HG03139 (cell line): ENCODE measurements at regions not wholly inside any gene's neighbourhood (a gene's known extent, or its start where the extent isn't known, plus 50 kb on each side); places are given as distances from the start of the nearest gene placed in this dataset.
"Not testable (repeated sequence)": the region's sequence is repeated elsewhere in the genome, so short reads cannot be mapped to it uniquely, and the experiment has no call there.

Experiments used
- ATAC-seq: cut with Tn5 transposase; IDR thresholded peaks from one replicate; pipeline ENCODE4 v1.9.1; 2021; ENCODE audit not compliant: unreplicated experiment

DNA sequence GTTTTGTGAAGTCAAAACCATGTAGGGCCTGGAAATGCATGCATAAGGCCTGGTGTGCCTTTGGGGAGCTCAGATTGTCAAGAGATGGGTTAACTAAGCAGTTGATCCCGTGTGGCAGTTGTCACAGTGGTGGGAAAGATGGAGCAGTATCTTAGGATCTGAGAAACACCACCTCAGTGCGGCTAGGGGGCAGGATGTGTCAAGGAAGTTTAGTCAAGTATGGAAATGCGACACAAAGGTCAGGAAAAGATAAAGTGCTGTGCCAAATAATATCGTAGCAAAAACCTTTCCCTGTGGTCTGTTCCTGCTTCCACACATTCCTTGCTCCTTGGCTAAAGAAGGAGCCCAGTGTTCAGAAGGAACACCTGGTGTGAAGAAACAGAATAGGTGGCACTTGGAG is 396.4 kb downstream of the EDEM1 start:
- no peak for ATAC-seq

DNA sequence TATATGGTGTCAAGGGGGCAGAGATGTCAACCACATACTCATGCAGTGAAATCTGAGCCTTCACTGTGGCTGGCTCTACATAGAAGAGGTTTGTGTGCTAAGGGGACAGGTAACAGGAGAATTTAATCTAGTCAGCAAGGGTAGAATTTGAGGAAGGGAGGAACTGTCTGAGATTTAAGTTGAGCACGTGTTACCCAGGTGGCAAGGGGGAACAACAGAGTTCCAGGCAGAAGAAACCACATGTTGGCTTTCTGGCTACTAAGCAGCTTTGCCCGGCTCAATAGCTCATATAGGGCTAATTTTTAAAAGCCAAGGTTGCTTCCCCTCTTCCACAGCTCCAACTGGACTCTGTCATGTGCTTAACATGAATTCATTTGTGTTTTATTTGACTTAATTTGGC is 397.6 kb downstream of the EDEM1 start:
- ATAC-seq, result no peak

DNA sequence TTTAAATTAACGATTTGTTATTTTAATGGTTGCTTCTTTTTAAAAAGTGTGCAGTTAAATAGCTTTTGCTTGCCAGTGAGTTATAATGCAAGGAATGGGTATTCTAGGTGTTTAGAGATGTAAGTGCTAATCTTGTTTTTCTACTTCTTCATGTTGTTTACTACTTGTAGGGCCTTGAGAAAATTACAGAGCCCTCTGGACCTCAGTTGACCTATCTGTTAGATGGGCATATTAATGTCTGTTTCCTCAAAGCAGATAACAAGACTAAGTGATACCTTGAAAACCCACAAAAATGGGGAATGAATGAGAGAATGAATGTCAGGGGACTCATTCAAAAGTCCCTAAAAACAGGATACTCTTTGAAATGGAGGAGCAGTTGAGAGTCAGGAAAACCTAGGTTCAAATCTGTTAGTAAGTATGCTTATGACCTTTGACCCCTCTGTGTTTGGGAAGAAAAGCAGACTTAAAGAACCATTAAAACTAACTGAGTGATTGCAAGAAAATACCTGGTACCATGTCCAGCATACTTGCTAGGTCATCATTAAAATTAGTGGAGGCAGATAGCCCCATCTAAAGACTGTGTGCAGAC is 419.5 kb downstream of the EDEM1 start:
- no peak for ATAC-seq

DNA sequence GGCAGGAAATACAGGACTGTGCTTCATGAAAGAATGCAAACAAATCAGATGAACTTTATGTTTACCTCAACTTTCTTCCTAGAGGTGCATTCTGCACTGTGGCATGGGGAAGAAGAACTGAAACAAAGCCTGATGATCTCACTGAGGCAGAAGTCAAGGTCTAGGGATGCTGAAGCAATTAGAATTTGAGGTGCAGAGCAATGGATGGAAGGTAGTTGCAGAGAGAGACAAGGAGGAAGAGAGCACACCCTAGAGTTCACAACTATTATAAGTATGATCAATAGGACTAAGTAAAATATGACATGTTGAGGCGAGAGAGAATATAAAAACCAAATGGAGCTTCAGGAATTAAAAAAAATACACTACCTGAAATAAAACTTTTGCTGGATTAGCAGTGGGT is 420.1 kb downstream of the EDEM1 start:
- peak; percentile 67 for ATAC-seq

DNA sequence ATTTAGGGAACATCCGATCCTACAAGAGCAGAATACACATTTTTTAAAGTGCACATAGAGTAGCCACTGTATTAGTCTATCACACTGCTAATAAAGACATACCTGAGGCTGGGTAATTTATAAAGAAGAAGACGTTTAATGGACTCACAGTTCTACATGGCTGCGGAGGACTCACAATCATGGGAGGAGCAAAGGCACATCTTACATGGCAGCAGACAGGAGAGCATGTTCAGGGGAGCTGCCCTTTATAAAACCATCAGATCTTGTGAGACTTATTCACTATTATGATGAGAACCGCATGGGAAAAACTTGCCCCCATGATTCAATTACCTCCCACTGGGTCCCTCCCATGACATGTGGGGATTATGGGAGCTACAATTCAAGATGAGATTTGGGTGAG is 421.5 kb downstream of the EDEM1 start:
- ATAC-seq, result not testable (repeated sequence)

DNA sequence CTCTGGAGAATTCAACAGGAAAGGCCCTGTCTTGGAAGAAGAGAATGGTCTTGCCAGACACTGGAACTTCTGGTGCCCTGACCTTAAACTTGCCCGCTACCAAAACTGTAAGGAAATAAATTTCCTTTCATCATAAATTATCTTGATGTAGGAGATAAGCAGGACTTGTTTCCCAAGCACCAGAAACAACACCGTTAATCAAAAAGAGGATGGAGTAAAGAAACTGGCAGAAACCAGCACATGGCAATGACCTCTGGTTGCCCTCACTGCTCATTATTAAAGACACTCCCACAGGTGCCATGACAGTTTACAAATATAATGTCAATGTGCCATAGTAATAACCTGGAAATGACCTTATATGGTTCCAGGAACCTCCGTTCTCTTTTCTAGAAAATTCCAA is 426.1 kb downstream of the EDEM1 start:
- no peak for ATAC-seq

DNA sequence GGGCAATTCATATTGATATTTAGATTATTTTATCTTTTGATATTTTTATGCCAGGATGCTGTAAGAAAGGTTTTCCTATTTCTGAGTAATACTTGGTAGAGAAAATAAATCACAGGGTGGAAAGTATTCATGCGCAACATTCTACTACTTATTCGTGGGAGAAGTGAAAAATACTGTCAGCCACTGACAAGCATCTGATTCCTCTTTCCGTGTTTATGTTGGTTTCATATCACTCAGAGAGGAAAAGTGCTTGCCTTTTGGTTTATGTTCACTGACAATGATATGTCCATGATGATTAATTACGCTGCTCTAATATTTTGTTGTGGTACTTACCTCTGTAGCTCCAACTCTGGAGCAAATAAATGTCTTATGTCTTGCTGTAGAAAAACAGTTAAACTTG is 429.4 kb downstream of the EDEM1 start:
- no peak for ATAC-seq

DNA sequence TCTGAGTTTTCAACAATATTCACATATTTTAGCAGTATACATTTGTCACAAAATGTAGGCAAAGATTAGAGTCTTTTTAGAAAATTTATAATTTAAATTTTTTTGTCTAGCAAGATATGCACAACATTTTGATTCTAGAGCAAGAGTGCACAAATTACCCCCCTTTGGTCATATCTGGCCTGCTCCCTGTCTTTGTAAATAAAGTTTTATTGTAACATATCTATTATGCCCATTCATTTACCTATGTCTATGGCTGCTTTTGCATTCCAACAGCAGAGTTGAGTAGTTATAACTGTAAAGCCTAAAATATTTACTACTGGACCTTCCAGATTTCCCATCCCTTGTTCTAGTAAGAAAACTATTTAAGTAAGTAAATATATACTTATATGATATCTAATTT is 430.7 kb downstream of the EDEM1 start:
- no peak for ATAC-seq

DNA sequence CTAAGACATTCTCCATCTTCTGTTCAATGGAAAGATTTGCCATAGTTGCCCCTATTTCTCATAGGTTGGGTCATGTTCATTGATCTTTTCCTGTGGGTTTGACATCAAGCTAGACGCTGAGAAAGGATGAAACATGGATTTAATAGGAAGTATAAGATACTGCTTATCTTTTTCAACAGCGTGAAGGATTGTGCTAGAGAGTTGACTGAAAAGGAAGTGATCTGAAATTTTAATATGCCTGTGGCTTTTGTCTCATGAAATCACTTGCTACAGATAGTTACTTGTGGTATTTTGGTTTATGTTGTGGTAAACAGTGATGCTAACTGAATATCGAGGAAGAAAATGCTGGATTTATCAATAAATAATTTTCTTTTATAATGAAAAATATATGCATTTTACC is 442.9 kb downstream of the EDEM1 start:
- ATAC-seq, result no peak

DNA sequence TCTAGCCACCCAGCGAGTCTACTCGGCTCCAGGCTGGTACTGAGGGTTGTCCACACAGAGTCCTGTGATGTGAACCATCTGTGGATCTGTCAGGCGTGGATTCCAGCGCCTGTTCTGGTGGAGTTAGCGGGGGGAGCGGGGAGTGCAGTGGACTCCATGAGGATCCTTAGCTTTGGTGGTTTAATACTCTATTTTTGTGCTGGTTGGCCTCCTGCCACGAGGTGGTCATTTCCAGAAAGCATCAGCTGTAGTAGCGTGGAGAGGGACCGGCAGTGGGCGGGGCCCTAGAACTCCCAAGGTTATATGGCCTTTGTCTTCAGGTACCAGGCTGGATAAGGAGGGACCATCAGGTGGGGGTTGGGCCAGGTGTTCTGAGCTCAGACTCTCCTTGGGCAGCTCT is 446.5 kb downstream of the EDEM1 start:
- no peak for ATAC-seq

DNA sequence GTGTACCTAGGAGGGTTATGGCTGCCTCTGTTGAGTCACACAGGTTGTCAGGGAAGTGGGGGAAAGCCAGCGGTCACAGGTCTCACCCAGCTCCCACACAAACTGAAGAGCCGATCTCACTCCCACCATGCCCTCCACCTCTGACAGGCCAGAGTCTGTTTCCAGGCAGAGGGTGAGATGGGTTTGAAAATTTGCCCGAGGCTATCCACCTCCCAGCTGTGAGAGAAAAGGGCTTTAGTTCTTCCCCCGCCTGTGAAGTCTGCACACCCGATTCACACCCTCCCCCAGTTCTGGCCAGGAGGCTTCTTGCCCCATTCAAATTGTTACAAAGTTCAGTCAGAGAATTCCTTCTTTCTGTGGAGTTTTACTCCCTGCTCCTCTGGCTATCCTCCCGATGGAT is 446.9 kb downstream of the EDEM1 start:
- no peak for ATAC-seq

DNA sequence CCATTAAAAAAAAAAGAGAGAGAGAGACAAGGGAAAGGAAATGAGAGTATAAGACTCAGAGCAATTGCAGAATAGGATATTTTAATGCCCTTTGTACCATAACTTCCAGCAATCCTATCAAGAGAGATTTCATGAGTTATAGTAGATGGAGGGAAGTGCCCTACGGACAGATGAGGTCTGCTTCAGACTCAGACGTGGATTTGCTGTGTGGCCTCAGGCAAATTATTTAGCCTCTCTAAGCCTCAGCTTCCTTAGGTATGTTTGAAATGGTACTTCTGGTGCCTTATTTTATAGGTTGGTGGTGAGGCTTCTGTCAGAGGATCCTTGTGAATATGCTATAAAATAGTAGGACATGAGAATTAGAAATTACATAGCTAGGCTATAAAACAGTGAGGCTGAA is 448.2 kb downstream of the EDEM1 start:
- ATAC-seq, result no peak

DNA sequence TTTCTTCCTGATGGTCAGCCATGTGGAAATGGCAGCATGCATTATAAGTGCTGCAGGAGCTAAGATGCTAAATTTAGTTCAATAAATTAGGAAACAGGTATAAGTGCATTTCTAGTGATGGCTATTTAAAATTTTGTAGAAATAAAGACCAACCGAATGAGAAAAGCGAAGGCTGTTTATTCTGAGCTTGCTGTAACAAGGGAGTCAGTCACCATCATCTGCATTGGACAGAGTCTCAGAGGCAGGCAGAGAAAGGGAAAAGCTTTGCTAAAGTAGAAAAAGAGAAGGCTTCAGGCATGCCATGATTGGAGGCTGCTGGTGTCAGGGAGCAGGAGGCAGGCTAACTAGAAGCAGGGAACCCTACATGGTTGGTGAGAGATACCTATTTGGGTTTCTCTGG is 451.0 kb downstream of the EDEM1 start:
- no peak for ATAC-seq

DNA sequence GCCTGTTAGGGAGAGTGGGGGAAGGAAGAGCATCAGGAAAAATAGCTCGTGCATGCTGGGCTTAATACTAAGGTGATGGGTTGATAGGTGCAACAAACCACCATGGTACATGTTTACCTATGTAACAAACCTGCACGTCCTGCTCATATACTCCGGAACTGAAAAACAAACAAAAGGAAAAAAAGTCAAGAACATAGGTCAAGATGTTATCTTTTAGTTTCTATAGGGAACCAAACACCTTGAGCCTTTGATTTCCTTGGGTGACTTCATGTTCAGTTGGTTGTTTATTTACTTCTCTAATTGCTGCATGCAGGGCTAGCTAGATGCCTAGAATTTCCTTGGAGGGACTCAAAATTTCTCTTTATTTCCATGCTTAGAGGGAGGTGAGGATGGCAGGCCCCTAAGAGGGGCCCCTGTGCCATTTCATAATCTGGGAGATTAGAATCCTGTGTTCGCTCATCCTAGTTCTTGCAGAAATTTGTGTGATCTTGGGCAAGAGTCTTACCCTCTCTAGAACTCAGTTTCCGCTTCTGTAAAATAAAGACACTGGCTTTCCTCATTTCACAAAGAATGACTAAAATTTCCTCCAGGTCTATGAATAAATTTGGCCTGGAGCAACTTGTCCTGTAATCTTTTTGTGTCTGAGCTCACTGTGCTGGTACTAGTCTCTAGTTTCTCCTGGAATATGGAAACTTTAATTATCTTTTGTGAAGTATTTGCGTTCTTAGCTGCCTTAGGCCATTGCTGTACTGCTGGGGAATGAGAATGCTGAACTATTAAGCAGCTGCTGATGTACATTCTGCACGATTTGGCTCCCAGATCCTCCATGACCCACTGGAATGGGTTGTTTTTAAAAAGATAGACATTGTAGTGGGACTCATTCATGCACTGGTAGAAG is 457.5 kb downstream of the EDEM1 start:
- no peak for ATAC-seq

DNA sequence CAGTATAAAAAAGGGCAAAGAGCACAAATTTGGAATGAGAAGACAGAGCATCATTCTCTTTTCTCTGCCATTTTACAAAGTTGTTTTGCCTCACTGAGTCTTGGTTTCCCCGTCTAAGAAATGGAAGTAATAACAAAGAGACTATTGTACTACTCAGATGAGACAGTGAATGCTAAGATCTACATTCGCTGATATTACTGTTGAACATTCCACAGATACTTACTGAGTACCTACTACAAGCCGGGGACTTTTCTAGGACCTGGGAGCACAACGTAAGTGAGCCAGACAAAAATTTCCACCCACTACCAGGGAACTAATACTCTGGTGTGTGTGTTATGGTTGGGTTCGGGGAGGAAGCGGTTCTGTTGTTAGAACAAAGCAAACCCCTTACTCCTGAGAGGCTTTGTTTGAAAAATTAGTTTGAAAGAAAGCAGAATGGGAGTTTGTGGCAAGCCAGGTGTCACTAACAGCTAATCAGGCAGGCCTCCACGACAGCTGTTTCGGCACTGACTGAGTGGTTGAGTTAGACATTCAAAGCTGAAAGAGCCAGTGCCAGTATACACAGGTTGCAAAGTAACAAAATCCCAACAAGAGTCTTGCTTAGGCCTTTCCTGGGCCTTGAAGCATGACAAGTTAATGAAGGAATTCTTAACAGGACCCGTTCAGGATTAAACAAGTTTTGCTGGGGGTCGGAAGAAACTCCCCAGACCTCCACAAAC is 458.3 kb downstream of the EDEM1 start:
- no peak for ATAC-seq

DNA sequence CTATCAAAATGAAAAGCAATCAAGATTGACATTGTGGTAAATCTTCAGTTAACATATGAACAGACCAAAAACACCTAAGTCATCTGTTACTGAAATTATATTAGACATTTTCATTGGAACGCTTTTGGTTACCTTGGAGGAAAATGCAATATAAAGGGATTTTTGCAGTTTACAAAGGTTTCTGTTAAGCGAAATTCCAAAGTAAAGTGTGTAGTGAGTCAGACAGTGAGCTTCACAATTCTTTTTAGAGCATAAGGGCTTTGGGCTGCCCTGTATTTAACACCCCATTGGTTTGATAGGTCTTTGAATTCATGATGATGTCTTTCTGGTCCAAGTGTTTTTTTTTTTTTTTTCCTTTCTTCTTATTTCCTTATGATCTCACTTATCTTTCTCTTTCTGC is 462.8 kb downstream of the EDEM1 start:
- ATAC-seq, result no peak

DNA sequence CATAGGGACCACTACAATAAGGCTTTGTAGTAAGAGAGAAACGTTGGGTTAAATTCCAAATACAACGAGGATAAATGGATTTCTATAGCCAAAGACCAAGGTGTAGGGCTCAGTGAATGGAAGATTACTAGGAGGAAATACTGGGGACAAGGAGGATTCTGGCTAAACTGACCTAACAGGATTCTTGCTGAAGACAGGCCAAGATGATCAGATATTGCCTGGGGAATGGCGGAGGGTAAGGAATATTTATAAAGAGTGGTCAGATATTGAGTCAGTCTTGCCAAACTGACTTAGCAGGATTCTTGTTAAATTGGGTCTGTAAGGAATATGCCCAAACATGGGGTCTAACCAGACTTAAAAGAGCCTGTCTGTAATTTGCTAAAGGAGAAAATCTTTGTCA is 463.8 kb downstream of the EDEM1 start:
- ATAC-seq, result no peak

DNA sequence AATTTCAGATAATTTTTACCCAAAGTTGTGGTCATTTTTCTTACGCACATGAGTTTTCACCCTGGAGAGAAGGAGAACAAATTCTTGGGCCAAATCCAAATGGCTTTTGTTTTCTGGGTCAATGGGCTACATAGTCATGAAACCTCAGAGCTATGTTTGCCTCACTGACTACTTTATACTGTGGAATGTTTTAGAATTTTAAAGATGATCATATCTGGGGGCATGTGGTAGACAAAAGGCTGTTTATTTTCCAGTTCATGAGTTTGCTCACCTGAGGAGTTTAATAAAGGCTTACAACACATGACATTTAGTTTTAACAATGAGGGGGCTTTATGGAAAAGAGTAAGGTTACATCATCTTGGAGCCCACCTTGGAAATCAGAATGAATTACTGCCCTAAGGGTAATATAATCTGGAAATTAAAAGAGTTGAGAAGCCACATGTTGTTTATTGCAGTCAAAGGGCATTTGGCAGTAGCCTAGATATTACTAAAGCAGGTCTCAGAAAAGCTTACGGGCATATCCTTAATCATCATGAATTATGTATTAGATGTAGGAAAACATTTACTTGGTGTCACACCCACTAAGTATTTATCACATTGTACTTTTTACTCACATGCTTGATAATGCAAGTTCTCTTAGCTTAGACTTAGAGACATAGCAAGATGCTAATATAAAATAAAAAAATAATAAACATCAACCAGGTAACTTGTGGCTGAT is 466.1 kb downstream of the EDEM1 start:
- no peak for ATAC-seq

DNA sequence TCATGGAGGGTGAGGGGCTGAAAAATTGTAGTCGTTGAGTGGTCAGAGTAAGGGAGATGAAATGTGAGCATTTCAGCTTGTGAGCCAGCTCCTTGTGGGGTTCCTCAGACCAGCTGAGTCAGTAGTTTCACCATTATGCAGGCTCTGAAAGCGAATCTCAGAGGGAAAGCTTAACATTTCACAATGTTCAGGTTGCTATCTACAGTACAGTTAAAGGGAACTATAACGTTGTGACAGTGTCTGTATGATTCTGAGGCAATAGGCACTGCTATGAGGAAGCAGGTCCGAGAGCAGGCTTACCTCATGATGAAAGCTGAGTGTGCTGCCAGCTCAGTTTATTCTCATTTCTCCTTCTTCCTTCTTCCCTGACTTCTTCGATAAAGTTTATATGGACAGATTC is 469.6 kb downstream of the EDEM1 start:
- ATAC-seq, result no peak

DNA sequence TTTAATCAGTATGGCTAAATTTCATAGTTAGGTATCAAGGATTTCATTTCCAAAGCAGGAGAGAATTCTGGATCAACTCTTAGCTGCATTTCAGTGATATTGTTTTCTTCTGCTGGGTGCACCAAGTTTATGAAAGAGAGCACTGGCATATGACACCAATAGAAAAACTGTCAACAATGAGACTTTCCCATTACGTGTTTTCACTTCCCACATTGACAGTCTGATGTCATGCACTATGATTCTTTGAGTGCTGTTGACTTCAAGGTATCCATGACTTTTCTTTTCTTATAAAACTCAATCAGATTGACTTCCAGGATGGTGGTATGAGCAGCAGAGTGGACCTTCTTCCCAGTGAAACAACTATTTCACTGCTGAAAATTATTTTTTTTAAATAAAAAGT is 476.1 kb downstream of the EDEM1 start:
- no peak for ATAC-seq

DNA sequence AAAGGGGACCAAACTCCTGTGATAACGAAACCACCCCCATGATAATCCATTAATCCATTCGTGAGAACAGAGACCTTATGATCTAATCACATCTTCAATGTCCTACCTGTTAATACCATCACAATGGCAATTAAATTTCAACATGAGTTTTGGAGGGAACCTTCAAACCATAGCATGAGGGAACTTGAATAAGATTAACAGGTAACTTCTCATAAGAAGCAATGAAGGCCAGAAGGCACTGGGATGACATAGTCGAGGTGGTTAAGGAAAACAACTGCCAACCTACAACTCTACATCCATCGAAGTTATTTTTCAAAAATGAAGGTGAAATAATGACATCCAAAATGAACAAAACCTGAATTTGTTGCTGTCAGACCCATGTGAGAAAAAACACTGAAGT is 478.9 kb downstream of the EDEM1 start:
- ATAC-seq, result no peak

DNA sequence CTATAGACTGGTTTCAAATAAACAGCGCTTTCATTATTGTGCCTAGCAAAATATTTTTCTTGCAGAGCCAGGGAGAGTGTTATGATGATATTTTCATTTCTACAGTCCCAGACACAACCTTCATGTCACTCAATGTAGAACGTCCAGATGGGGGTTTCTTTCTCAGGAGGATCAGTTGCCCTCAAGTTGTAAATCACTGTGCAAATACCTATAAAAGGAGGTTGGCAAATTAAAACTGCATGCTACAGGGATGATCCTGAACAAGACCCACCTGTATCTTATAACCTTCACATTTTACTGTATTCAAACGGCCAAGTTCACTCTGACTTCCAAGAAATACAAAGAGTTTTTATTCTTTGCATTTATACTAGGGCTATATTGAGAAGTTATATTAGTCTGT is 486.0 kb downstream of the EDEM1 start:
- no peak for ATAC-seq
